Large intestine (tissue), 3 donors: ENCODE measurements at regions not wholly inside any gene's neighbourhood (a gene's known extent, or its start where the extent isn't known, plus 50 kb on each side); places are given as distances from the start of the nearest gene placed in this dataset.
"Not testable (repeated sequence)": the region's sequence is repeated elsewhere in the genome, so short reads cannot be mapped to it uniquely, and the experiment has no call there.

Source experiments
- DNase-seq, 2 donors: peaks; one replicate each; pipeline versions ENCODE4 v3.0.0 to v3.0.0-alpha.2; 2013
- H3K27ac ChIP-seq: one replicate; pipeline ENCODE4 v1.5.1; 2013; ENCODE audit warnings: low read length
- H3K27me3 ChIP-seq: 2 replicates; pipeline ENCODE4 v1.6.1; 2013; ENCODE audit warnings: low read length; ENCODE audit not compliant: control insufficient read depth, insufficient read depth
- H3K36me3 ChIP-seq: 2 replicates; pipeline ENCODE4 v1.6.1; 2013; ENCODE audit warnings: low read length; ENCODE audit not compliant: control insufficient read depth, insufficient read depth
- H3K4me1 ChIP-seq: one replicate; pipeline ENCODE4 v1.6.1; 2013; ENCODE audit warnings: low read length; ENCODE audit not compliant: control insufficient read depth, insufficient read depth
- H3K4me3 ChIP-seq: one replicate; pipeline ENCODE4 v1.5.1; 2013; ENCODE audit warnings: low read length
- H3K9me3 ChIP-seq: one replicate; pipeline ENCODE4 v1.6.1; 2013; ENCODE audit warnings: mild to moderate bottlenecking, low read depth, low read length, moderate library complexity; ENCODE audit not compliant: control insufficient read depth
- WGBS: methylation state at CpG from one replicate; pipeline ENCODE4 v1.1.5; 2013; ENCODE audit warnings: low lambda C conversion rate; ENCODE audit not compliant: insufficient coverage; 5-methylcytosine and 5-hydroxymethylcytosine counted together

DNA sequence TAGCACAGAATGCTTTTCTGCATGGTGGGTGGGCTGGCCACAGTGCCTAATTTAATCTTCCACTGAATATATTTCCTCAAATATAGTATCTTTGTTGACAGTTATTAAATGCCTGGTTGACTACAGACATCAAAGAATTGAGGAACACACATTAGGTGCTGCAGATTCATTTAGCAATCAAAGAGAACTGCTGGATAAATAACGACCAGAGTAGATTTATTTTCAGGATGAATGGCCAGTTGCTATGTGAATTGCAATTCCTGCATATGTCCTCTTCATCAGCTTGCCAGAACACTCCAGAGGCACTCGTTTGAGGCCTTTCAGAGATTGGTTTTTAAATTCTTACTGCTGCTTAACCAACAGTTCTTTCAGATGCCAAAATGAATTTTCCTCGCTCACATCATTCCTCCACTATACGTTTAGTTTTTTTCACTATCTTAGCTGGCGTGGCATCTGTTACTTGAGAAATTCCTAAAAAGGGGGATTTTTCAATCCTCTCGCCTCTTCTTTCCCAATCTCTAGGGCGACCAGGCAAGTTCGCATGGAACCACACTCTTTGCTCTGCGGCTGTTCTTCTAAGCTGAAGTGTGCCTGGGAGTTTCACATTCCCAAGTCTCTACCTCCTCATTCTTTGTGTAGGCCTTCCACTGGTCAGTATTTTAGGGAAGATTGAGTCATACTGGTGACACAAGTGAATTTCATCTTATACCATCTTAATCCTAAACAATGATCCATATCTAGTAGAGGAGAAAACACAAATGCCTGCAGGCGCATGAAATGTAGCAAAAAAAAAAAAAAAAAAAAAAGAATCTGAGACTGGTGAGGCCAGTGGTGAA lies 237.1 kb upstream of the NMUR2 start:
- H3K36me3 ChIP-seq, result no peaks in the 10 kb centered on the region
- H3K9me3 ChIP-seq, result no peaks in the 10 kb centered on the region
- WGBS, result 100% methylated on average over 3 of the region's 10 CpGs
- no peak overlapping the region for H3K4me3 ChIP-seq
- no peak overlapping the region for H3K27ac ChIP-seq
- no peaks in the 10 kb centered on the region for H3K4me1 ChIP-seq
- H3K27me3 ChIP-seq, result no peaks in the 10 kb centered on the region
- no peak for DNase-seq

DNA sequence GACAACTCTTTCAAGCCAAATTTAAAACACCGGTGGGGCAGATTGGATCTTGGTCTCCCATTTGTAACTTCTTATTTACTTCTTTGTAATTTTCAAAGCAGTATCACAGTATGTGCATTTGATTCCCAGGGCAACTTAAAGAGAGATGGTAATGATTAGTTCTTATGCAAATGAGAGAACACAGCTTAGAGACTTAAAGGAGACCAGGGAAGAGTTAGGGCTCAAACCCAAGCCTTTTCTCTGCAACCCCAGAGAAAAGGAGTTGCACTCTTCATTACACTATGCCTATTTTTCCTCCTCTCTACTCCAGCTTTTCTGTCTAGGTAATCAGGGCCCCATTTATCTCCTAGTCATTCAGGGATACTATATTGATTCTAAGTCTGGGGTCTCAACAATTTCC lies 237.8 kb upstream of the NMUR2 start:
- no peaks in the 10 kb centered on the region for H3K27me3 ChIP-seq
- DNase-seq, result no peak

DNA sequence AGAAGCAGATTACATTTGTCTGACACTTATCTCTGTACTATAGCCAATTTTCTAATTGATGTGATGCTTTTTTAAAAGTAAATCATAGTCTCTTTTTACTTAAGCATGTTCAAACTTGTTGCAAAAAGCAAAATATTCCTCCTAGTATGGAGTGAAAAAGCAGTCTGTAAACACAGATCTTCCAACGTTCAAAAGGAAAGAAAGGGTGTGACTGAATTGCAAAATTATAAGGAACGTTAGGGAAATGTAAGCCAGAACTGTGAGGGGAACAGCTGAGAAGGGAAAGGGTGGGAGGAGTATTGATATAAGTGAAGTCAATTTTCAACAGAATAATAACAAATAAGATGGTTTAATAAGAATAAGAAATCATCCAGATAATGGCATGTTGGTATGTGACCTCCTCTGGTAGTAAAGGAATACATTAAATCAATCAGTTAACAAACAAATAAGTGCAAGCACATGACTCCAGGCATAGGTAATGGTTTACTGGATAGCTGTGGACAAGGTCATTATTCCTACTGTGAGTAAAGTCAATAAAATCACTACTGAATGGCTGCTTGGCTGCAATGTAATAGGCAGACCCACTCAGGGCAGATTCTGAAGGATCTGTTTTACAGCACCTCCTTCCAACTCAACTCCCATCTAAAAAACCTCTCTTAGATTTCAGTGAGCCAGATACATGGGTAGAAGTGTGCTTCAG lies 239.1 kb upstream of the NMUR2 start:
- no peak overlapping the region for H3K27ac ChIP-seq
- no peak for DNase-seq
- WGBS, result 71% methylated on average over 2 of the region's 2 CpGs
- no peak overlapping the region for H3K4me3 ChIP-seq
- no peaks in the 10 kb centered on the region for H3K9me3 ChIP-seq
- H3K27me3 ChIP-seq, result no peaks in the 10 kb centered on the region
- no peaks in the 10 kb centered on the region for H3K36me3 ChIP-seq
- no peaks in the 10 kb centered on the region for H3K4me1 ChIP-seq

More for the DNA sequence above, 237.8 kb upstream of the NMUR2 start:
- Histone ChIP-seq H3K9me3 (no peaks in the 10 kb centered on the region), H3K27ac (no peak overlapping the region), H3K4me1 (no peaks in the 10 kb centered on the region), H3K4me3 (no peak overlapping the region), H3K36me3 (no peaks in the 10 kb centered on the region)
- WGBS, result 83% methylated on average over 1 of the region's 1 CpG

- no peaks in the 10 kb centered on the region for H3K36me3 ChIP-seq
- no peaks in the 10 kb centered on the region for H3K27me3 ChIP-seq
- H3K27ac ChIP-seq, result no peak overlapping the region
- no peaks in the 10 kb centered on the region for H3K9me3 ChIP-seq
- no peak for DNase-seq
- H3K4me1 ChIP-seq, result no peaks in the 10 kb centered on the region
- H3K4me3 ChIP-seq, result no peak overlapping the region
Observed at GRCh38 chr5:152649609-152650008, 244.5 kb upstream of the NMUR2 start.

- H3K9me3 ChIP-seq, result no peaks in the 10 kb centered on the region
- no peaks in the 10 kb centered on the region for H3K27me3 ChIP-seq
- WGBS, result 79% methylated on average over 3 of the region's 3 CpGs
Observed at GRCh38 chr5:152650413-152650812, 245.3 kb upstream of the NMUR2 start.

GRCh38 chr5:152659470-152659869 lies 254.4 kb upstream of the NMUR2 start:
- WGBS, result 100% methylated on average over 2 of the region's 18 CpGs
- not testable (repeated sequence) for H3K4me1 ChIP-seq, DNase-seq

More at GRCh38 chr5:152650413-152650812, 245.3 kb upstream of the NMUR2 start:
- Histone ChIP-seq H3K36me3 (no peaks in the 10 kb centered on the region), H3K4me3 (no peak overlapping the region), H3K27ac (no peak overlapping the region), H3K4me1 (no peaks in the 10 kb centered on the region)
- DNase-seq, result no peak

DNA sequence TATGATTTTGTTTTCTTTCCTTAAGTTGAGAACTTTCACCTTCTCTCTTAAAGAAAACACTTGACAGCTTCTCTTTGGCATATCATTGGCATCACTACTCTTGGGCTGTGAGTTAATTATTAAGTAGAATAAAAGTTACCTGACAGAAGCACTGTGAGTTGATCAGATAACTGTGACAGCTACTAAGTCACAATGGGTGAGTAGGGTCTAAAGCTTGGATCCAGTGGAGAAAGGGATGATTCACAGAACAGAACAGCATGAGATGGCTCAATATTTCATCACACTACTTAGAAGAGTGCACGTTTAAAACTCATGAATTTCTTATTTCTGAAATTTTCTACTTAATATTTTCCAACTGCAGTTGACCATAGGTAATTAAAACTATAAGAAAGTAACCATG lies 268.5 kb upstream of the NMUR2 start:
- Histone ChIP-seq H3K9me3 (no peaks in the 10 kb centered on the region), H3K27ac (no peak overlapping the region), H3K4me3 (no peak overlapping the region), H3K36me3 (no peaks in the 10 kb centered on the region), H3K27me3 (no peaks in the 10 kb centered on the region), H3K4me1 (no peaks in the 10 kb centered on the region)
- DNase-seq, result no peak
- no CpG with 5 or more reads among the region's 1 CpG for WGBS

More at GRCh38 chr5:152659470-152659869, 254.4 kb upstream of the NMUR2 start:
- not testable (repeated sequence) for H3K36me3 ChIP-seq, H3K27ac ChIP-seq, H3K9me3 ChIP-seq, H3K4me3 ChIP-seq, H3K27me3 ChIP-seq

- WGBS, result no CpG with 5 or more reads among the region's 1 CpG
- H3K9me3 ChIP-seq, result no peaks in the 10 kb centered on the region
- no peak for DNase-seq
- no peaks in the 10 kb centered on the region for H3K36me3 ChIP-seq
- H3K27ac ChIP-seq, result no peak overlapping the region
- H3K27me3 ChIP-seq, result no peaks in the 10 kb centered on the region
- no peaks in the 10 kb centered on the region for H3K4me1 ChIP-seq
- H3K4me3 ChIP-seq, result no peak overlapping the region
Observed at GRCh38 chr5:152674403-152674802, 269.3 kb upstream of the NMUR2 start.

DNA sequence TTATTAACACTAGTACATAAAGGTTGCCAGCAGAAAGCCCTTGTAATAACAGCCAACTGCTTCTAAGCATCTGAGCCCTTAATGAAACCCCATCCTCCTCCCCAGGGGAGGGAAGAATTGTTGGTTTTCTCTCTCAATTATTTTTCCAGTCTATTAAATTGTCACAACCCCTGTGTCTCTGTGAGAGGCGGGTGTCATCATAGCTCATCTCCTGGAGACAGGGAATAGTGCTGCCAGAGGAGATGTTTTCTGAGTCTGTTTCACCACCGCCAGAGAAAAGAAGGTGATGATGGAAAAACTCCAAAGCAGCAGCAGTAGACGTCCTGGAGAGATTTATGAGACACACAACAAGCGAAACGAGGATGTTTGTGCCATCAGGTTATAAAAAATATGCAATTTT lies 271.1 kb upstream of the NMUR2 start:
- no peaks in the 10 kb centered on the region for H3K4me1 ChIP-seq

DNA sequence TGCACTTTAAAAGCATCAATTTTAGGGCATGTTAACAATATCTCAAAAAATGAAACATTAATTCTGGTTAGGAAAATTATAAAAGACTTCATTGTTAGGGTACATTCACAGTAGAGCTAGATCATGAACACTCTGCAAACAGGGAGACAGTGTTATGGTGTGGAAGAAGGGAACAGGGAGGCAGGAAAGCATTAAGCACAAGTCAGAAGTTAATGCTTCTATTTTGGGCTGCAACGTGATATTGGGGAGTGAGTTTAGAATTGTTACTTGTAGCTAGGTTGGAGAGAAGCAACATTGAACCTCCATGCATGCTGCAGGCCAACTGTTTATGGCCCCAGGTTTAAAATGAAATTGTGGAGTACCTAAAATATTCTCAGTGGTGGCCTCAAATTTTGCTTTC lies 278.1 kb upstream of the NMUR2 start:
- Histone ChIP-seq H3K36me3 (no peaks in the 10 kb centered on the region), H3K27me3 (no peaks in the 10 kb centered on the region), H3K4me3 (no peak overlapping the region), H3K27ac (no peak overlapping the region), H3K4me1 (no peaks in the 10 kb centered on the region), H3K9me3 (no peaks in the 10 kb centered on the region)
- WGBS, result no CpG with 5 or more reads among the region's 1 CpG
- no peak for DNase-seq

More for the DNA sequence above, 271.1 kb upstream of the NMUR2 start:
- DNase-seq, result no peak
- H3K27me3 ChIP-seq, result no peaks in the 10 kb centered on the region
- no peak overlapping the region for H3K4me3 ChIP-seq
- no peaks in the 10 kb centered on the region for H3K36me3 ChIP-seq
- no peak overlapping the region for H3K27ac ChIP-seq
- H3K9me3 ChIP-seq, result no peaks in the 10 kb centered on the region
- 62% methylated on average over 3 of the region's 5 CpGs for WGBS
